Lower lobe of right lung (tissue), 2 donors: ENCODE measurements at regions not wholly inside any gene's neighbourhood (a gene's known extent, or its start where the extent isn't known, plus 50 kb on each side); places are given as distances from the start of the nearest gene placed in this dataset.

Experiments
- ATAC-seq, 2 donors: fragments of 200-7000 bp; cut with Tn5 transposase; one replicate each; pipeline ENCODE4 v1.9.1; 2020 to 2022; ENCODE audit warnings: mild to moderate bottlenecking in 2 of 2, moderate library complexity in 2 of 2
- DNase-seq: peaks from one replicate; pipeline ENCODE4 v3.0.0-alpha.2; 2020
- H3K27ac ChIP-seq: fragments of 200-600 bp; one replicate; pipeline ENCODE4 v1.8.0; 2022
- H3K27me3 ChIP-seq: fragments of 200-600 bp; one replicate; pipeline ENCODE4 v1.8.0; 2022; ENCODE audit warnings: low read depth
- H3K36me3 ChIP-seq: fragments of 200-600 bp; one replicate; pipeline ENCODE4 v1.8.0; 2022; ENCODE audit warnings: mild to moderate bottlenecking
- H3K4me1 ChIP-seq: fragments of 200-600 bp; one replicate; pipeline ENCODE4 v1.8.0; 2022
- H3K4me3 ChIP-seq: fragments of 200-600 bp; one replicate; pipeline ENCODE4 v1.8.0; 2022; ENCODE audit warnings: mild to moderate bottlenecking
- H3K9me3 ChIP-seq: fragments of 200-600 bp; one replicate; pipeline ENCODE4 v1.8.0; 2022
- intact Hi-C: fragments of 100-400 bp; cut with DNase I; formaldehyde crosslinking; loops from one replicate; pipeline ENCODE4 v1.11.0; 2022
- TF ChIP-seq, protein P1 (sequence below): fragments of 200-600 bp; IDR thresholded peaks from one replicate; pipeline ENCODE4 v1.8.0; 2022; ENCODE audit warnings: antibody characterized with exemption, mild to moderate bottlenecking
- donor health status: DM: no; HTN: yes; CAD: no; lungs with severe emphysema.

DNA sequence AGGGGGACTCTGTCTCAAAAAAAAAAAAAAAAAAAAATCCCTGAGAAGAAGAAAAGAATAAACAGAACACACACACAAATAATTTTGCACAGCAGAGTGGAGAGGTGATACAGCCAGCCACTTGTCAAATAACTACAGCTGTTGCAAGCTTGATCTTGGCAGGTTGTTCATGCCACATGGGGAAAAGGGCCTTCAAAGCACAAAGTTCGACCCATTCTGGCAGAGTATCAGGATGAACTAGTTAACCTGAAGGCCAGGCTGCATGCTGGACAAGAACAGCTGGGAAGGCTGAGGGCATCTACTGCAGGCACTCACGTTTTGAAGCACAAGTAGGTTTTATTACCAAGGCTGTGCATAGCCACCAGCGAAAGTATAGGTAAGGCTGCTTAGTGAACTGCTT, 104.1 kb downstream of the KCTD15 start:
- DNase-seq = no peak
- intact Hi-C loops = no loop called here
- H3K27ac ChIP-seq = no peak overlapping the region

DNA sequence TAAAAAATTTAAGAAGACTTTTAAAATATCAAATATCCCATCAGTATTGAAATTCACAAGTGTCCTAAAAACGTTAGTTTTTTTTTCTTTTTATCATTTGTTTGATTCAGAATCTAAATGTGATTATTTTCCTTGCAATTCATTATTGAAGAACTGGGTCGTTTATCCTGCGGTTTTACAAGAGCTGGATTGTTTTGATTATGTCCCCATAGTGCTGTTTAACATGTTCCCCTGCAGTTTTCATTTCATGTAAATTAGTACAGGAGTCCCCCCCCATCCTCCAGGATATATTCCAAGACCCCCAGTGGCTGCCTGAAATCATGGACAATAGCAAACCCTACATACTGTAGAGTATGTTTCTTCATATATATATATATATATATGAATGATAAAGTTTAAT, 105.7 kb downstream of the KCTD15 start:
- intact Hi-C loops = no loop called here
- Histone ChIP-seq H3K4me1 (peaks cover 25% of the 10 kb centered on the region), H3K9me3 (peaks cover 14% of the 10 kb centered on the region), H3K4me3 (no peak overlapping the region), H3K36me3 (no peaks in the 10 kb centered on the region), H3K27ac (no peak overlapping the region), H3K27me3 (peaks cover 19% of the 10 kb centered on the region)
- no peak for ATAC-seq
- DNase-seq = no peak
- TF ChIP-seq, protein P1, sequence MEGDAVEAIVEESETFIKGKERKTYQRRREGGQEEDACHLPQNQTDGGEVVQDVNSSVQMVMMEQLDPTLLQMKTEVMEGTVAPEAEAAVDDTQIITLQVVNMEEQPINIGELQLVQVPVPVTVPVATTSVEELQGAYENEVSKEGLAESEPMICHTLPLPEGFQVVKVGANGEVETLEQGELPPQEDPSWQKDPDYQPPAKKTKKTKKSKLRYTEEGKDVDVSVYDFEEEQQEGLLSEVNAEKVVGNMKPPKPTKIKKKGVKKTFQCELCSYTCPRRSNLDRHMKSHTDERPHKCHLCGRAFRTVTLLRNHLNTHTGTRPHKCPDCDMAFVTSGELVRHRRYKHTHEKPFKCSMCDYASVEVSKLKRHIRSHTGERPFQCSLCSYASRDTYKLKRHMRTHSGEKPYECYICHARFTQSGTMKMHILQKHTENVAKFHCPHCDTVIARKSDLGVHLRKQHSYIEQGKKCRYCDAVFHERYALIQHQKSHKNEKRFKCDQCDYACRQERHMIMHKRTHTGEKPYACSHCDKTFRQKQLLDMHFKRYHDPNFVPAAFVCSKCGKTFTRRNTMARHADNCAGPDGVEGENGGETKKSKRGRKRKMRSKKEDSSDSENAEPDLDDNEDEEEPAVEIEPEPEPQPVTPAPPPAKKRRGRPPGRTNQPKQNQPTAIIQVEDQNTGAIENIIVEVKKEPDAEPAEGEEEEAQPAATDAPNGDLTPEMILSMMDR = no peak

More for the DNA sequence above, 104.1 kb downstream of the KCTD15 start:
- TF ChIP-seq, protein P1 = no peak
- no peak overlapping the region for H3K4me3 ChIP-seq
- H3K27me3 ChIP-seq = peaks cover 5% of the 10 kb centered on the region
- no peak for ATAC-seq
- no peaks in the 10 kb centered on the region for H3K36me3 ChIP-seq
- H3K9me3 ChIP-seq = peaks cover 14% of the 10 kb centered on the region
- peaks cover 11% of the 10 kb centered on the region for H3K4me1 ChIP-seq

DNA sequence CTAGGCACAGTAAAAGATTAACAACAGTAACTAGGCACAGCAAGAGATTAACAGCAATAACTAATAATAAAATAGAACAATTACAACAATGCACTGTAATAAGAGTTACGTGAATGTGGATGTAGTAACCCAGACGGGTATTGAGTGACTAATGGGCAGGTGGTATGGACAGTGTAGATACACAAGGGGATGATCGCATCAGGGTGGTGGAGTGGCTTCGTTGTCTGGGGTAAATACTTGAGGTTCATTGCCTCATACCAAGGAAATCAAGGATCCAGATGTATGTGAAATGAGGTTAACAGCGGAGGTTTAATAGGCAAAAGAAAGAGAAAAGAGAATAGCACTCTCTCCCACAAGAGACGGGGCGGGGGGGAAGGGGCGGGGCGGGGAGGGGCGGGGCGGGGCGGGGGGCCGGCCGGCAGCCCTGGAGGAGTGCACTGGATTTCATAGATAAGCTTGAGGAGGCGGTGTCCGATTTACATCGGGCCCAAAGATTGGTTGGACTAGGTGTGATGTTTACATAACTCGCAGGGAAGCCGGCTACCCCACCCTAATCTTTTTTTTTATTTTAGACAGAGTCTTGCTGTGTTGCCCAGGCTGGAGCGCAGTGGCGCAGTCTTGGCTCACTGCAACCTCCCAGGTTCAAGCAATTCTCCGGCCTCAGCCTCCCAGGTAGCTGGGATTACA, 106.3 kb downstream of the KCTD15 start:
- no peak overlapping the region for H3K4me3 ChIP-seq
- peaks cover 19% of the 10 kb centered on the region for H3K27me3 ChIP-seq
- peaks cover 9% of the 10 kb centered on the region for H3K9me3 ChIP-seq
- intact Hi-C loops = no loop called here
- no peaks in the 10 kb centered on the region for H3K36me3 ChIP-seq
- no peak for DNase-seq
- no peak for ATAC-seq
- peaks cover 25% of the 10 kb centered on the region for H3K4me1 ChIP-seq
- TF ChIP-seq, protein P1 = no peak
- no peak overlapping the region for H3K27ac ChIP-seq

DNA sequence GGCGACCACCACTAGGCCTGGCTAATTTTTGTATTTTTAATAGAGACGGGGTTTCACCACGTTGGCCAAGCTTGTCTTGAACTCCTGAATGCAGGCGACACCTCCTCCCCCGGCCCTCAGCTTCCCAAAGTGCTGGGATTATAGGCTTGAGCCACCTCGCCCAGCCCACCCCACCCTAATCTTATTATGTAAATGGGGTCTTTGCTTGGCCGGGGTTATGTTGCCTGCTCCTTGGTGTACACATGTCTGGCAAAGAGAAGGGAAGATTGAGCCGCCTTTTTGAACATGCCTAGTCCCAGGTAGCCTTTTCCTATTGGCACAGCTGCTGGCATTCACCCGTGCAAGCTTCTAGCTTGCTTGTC, 106.8 kb downstream of the KCTD15 start:
- no peak overlapping the region for H3K27ac ChIP-seq
- peaks cover 4% of the 10 kb centered on the region for H3K9me3 ChIP-seq
- TF ChIP-seq, protein P1 = no peak
- intact Hi-C loops = no loop called here
- DNase-seq (no peak), ATAC-seq (no peak)
- H3K4me1 ChIP-seq = peaks cover 25% of the 10 kb centered on the region
- H3K4me3 ChIP-seq = no peak overlapping the region
- no peaks in the 10 kb centered on the region for H3K36me3 ChIP-seq
- peaks cover 19% of the 10 kb centered on the region for H3K27me3 ChIP-seq

DNA sequence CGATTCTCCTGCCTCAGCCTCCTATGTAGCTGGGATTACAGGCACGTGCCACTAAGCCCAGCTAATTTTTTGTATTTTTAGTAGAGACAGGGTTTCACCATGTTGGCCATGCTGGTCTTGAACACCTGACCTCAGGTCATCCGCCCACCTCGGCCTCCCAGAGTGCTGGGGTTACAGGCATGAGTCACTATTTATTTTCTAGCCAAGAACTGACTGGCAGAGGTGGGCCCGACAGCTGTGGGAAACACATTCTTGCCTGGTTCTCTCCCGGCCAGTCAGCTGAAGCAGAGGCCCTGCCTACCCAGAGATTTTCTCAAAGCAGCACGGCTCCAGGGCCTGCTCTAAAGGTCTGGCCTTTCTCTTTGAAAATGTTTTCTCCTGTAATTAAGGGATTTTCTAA, 108.0 kb downstream of the KCTD15 start:
- intact Hi-C loops = no loop called here
- ATAC-seq = no peak
- peak overlapping the region; percentile 88 for H3K27ac ChIP-seq

More for the DNA sequence above, 108.0 kb downstream of the KCTD15 start:
- Histone ChIP-seq H3K4me3 (no peak overlapping the region), H3K27me3 (peaks cover 19% of the 10 kb centered on the region), H3K4me1 (peaks cover 25% of the 10 kb centered on the region), H3K9me3 (no peaks in the 10 kb centered on the region), H3K36me3 (no peaks in the 10 kb centered on the region)
- TF ChIP-seq, protein P1 = no peak
- no peak for DNase-seq
